Activated B cell treated with CpG ODN at 0.5 μM for 24 hours (primary cell): ENCODE measurements at regions not wholly inside any gene's neighbourhood (a gene's known extent, or its start where the extent isn't known, plus 50 kb on each side); places are given as distances from the start of the nearest gene placed in this dataset.

Source experiments
- ATAC-seq: fragments of 200-7000 bp; cut with Tn5 transposase; one replicate; pipeline ENCODE4 v1.10.0; 2021; ENCODE audit warnings: low read depth, mild to moderate bottlenecking, moderate library complexity
- CTCF ChIA-PET: fragments of 350-600 bp; sonication (Branson Sonifier 250); formaldehyde crosslinking; loops from one replicate; lab custom pipeline; 2021; ENCODE audit warnings: antibody characterized with exemption; lab: Charles Lee
- POLR2A ChIA-PET: fragments of 350-600 bp; sonication (Branson Sonifier 250); formaldehyde crosslinking; loops from one replicate; lab custom pipeline; 2021; ENCODE audit warnings: antibody characterized with exemption; lab: Charles Lee
- DNase-seq: peaks from one replicate; pipeline ENCODE4 v3.0.0; 2022
- H3K27ac Mint-ChIP-seq: one replicate; pipeline ENCODE4 v1.8.0; 2020; ENCODE audit warnings: mixed read lengths
- H3K27me3 Mint-ChIP-seq: one replicate; pipeline ENCODE4 v1.8.0; 2021; ENCODE audit warnings: mixed read lengths
- H3K36me3 Mint-ChIP-seq: one replicate; pipeline ENCODE4 v1.8.0; 2021; ENCODE audit warnings: low read depth, mixed read lengths
- H3K4me1 Mint-ChIP-seq: one replicate; pipeline ENCODE4 v1.8.0; 2021; ENCODE audit warnings: mixed read lengths
- H3K4me3 Mint-ChIP-seq: one replicate; pipeline ENCODE4 v1.8.0; 2020; ENCODE audit warnings: mild to moderate bottlenecking, mixed read lengths
- H3K9me3 Mint-ChIP-seq: one replicate; pipeline ENCODE4 v1.8.0; 2020; ENCODE audit warnings: mixed read lengths
- intact Hi-C: fragments of 100-400 bp; cut with micrococcal nuclease; formaldehyde crosslinking; loops from one replicate; pipeline ENCODE4 v1.15.1; 2024
- TF ChIP-seq, protein P1 (sequence below): fragments of 200-600 bp; IDR thresholded peaks from one replicate; pipeline ENCODE4 v1.8.0; 2022; ENCODE audit warnings: antibody characterized with exemption, mild to moderate bottlenecking

GRCh38 chr2:51511002-51511401 is 479.1 kb upstream of the NRXN1 start:
- ChIA-PET POLR2A (no interaction called here), CTCF (no interaction called here)
- H3K9me3 Mint-ChIP-seq: peaks cover 2% of the 10 kb centered on the region
- H3K4me3 Mint-ChIP-seq: no peak overlapping the region
- DNase-seq (no peak), ATAC-seq (no peak)
- H3K27ac Mint-ChIP-seq: no peak overlapping the region
- no peaks in the 10 kb centered on the region for H3K4me1 Mint-ChIP-seq
- TF ChIP-seq, protein P1, sequence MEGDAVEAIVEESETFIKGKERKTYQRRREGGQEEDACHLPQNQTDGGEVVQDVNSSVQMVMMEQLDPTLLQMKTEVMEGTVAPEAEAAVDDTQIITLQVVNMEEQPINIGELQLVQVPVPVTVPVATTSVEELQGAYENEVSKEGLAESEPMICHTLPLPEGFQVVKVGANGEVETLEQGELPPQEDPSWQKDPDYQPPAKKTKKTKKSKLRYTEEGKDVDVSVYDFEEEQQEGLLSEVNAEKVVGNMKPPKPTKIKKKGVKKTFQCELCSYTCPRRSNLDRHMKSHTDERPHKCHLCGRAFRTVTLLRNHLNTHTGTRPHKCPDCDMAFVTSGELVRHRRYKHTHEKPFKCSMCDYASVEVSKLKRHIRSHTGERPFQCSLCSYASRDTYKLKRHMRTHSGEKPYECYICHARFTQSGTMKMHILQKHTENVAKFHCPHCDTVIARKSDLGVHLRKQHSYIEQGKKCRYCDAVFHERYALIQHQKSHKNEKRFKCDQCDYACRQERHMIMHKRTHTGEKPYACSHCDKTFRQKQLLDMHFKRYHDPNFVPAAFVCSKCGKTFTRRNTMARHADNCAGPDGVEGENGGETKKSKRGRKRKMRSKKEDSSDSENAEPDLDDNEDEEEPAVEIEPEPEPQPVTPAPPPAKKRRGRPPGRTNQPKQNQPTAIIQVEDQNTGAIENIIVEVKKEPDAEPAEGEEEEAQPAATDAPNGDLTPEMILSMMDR: no peak
- no peaks in the 10 kb centered on the region for H3K36me3 Mint-ChIP-seq
- no peaks in the 10 kb centered on the region for H3K27me3 Mint-ChIP-seq
- intact Hi-C loops: no loop called here

DNA sequence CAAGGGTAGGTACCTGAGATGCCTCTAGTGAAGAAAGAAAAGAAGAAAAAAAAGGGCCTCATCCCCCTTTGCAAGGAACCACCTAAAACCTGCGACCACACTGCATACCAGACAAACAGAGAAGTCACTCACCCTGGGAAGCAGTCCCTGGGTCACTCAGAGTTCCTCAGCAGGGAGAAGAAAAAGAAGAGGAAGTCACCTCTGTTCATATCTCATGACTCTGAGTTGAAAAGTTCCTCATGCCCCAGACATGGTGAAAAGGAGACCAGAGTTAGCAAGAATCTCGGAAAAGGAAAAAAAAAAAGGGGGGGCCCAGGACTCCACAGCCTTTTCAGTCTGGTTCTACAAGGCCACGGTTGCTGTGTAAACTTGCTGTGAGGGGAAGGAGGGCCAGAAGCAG is 478.4 kb upstream of the NRXN1 start:
- DNase-seq (no peak), ATAC-seq (no peak)
- Mint-ChIP-seq H3K4me1 (no peaks in the 10 kb centered on the region), H3K4me3 (no peak overlapping the region), H3K27ac (no peak overlapping the region), H3K27me3 (no peaks in the 10 kb centered on the region), H3K9me3 (peaks cover 3% of the 10 kb centered on the region), H3K36me3 (no peaks in the 10 kb centered on the region)
- POLR2A ChIA-PET: no interaction called here
- CTCF ChIA-PET: no interaction called here
- TF ChIP-seq, protein P1: no peak
- intact Hi-C loops: no loop called here

GRCh38 chr2:51505533-51505932 is 473.6 kb upstream of the NRXN1 start:
- no peak for ATAC-seq
- Mint-ChIP-seq H3K27me3 (no peaks in the 10 kb centered on the region), H3K4me3 (no peak overlapping the region), H3K27ac (no peak overlapping the region), H3K4me1 (no peaks in the 10 kb centered on the region), H3K36me3 (no peaks in the 10 kb centered on the region), H3K9me3 (peaks cover 5% of the 10 kb centered on the region)
- ChIA-PET POLR2A (no interaction called here), CTCF (no interaction called here)
- intact Hi-C loops: no loop called here
- no peak for DNase-seq
- TF ChIP-seq, protein P1: no peak

DNA sequence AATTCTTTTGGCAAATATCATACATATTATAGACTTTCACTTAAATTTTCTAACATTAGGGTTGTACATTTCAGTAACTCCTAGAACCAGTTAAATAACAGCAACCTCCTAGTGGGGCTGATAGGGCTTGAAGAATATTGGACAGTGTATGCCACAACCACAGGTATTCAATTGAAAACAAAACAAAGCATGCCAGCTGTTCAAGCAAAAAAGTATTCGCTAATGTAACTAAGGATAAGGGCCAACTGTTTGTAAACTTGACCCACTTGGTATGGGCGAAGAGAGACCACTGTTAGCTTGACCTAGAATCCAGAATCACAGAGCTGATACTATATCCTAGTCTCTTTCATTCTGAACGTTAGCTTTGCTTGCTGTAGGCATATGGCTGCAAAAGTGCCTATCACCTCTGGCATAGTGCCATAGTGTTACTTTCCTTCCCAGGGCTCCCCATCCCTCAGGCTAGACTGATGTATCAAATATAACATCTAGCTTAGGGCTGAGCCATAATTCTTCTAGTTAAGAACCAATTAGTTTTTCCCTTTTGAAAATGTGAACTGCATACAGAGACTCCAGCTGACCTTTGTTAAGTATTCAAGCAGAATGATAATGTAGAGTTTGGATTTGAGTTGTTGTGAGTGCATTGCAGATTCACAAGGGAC is 458.8 kb upstream of the NRXN1 start:
- intact Hi-C loops: no loop called here
- H3K27ac Mint-ChIP-seq: no peak overlapping the region
- no peaks in the 10 kb centered on the region for H3K9me3 Mint-ChIP-seq
- H3K4me1 Mint-ChIP-seq: no peaks in the 10 kb centered on the region
- no peaks in the 10 kb centered on the region for H3K27me3 Mint-ChIP-seq
- TF ChIP-seq, protein P1: no peak
- H3K36me3 Mint-ChIP-seq: no peaks in the 10 kb centered on the region
- ChIA-PET POLR2A (no interaction called here), CTCF (no interaction called here)
- no peak overlapping the region for H3K4me3 Mint-ChIP-seq
- DNase-seq (no peak), ATAC-seq (no peak)

DNA sequence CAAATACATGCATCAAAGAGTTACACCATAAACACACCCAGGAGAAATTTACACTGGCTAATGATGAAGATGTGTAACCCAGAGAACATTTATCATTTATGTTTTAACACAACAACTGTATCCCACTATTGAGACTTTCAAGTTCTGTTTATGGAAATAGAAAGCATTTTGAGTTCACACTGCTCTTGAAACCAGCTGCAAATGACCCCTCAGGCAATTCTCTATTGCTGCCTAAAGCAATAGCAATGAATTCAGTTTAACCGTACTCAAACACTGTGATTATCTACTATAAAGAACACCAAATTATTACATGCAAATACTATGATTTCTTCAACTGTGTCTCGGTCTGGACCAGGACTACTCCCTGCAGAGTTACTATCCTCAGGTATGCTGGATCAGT is 452.7 kb upstream of the NRXN1 start:
- ATAC-seq: no peak
- Mint-ChIP-seq H3K4me3 (no peak overlapping the region), H3K9me3 (no peaks in the 10 kb centered on the region), H3K27ac (no peak overlapping the region), H3K27me3 (no peaks in the 10 kb centered on the region), H3K4me1 (no peaks in the 10 kb centered on the region), H3K36me3 (no peaks in the 10 kb centered on the region)
- ChIA-PET CTCF (no interaction called here), POLR2A (no interaction called here)
- intact Hi-C loops: no loop called here
- TF ChIP-seq, protein P1: no peak
- DNase-seq: no peak
